ENCODE measurements at regions not wholly inside any gene's neighbourhood (a gene's known extent, or its start where the extent isn't known, plus 50 kb on each side); places are given as distances from the start of the nearest gene placed in this dataset.

DNA sequence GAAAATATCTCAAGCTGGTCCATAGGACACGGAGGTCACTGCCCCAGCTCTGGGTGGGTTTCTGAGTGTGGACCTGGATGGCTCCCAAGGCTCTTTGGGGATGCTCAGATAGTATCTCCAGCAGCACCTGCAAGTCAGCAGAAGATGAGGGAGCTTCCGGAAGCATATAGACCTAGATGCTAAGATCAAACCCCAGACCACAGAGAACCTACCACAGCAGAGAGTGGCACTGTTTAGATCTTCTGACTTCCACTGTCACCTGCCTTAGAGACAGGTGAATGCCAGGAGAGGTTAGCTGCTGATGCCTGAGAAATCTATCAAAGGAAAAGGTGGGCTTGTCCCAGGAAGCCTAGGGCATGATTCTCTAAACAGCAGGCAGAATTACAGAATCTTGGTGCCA lies 105.7 kb upstream of the TRPM1 start:
- TF ChIP-seq CTCF (IDR thresholded peaks at IDR 0.05) = no peak
- TF ChIP-seq POLR2A (IDR thresholded peaks at IDR 0.05) = no peak
